HEK293T (cell line): ENCODE measurements at regions not wholly inside any gene's neighbourhood (a gene's known extent, or its start where the extent isn't known, plus 50 kb on each side); places are given as distances from the start of the nearest gene placed in this dataset.

Source experiments
- CTCF ChIA-PET: fragments of 350-600 bp; formaldehyde crosslinking; extraction: SDS; loops from one replicate; lab custom pipeline; 2021; ENCODE audit warnings: antibody characterized with exemption, inconsistent platforms; lab: Yijun Ruan, JAX
- POLR2A ChIA-PET: fragments of 350-600 bp; formaldehyde crosslinking; extraction: SDS; loops from one replicate; lab custom pipeline; 2020; ENCODE audit warnings: antibody characterized with exemption, inconsistent platforms; lab: Yijun Ruan, JAX
- DNase-seq: peaks from one replicate; pipeline ENCODE4 v3.0.0; 2012; ENCODE audit warnings: mixed read lengths; ENCODE audit errors: extremely low spot score
- ARNT ChIP-seq: fragments of 450-650 bp; IDR thresholded peaks from 2 replicates; pipeline ENCODE4 v1.6.1; 2017; ENCODE audit warnings: mild to moderate bottlenecking
- BHLHE40 ChIP-seq: fragments of 450-650 bp; IDR thresholded peaks from 2 replicates; pipeline ENCODE4 v1.6.1; 2016; ENCODE audit warnings: mild to moderate bottlenecking, moderate library complexity, borderline replicate concordance
- CTBP1 ChIP-seq: fragments of 450-650 bp; IDR thresholded peaks from 2 replicates; pipeline ENCODE4 v1.6.1; 2016; ENCODE audit warnings: borderline replicate concordance
- ELF4 ChIP-seq: fragments of 450-650 bp; IDR thresholded peaks from 2 replicates; pipeline ENCODE4 v1.6.1; 2017; ENCODE audit warnings: antibody characterized with exemption
- FOXA1 ChIP-seq: fragments of 450-650 bp; IDR thresholded peaks from 2 replicates; pipeline ENCODE4 v1.6.1; 2016; ENCODE audit warnings: mild to moderate bottlenecking
- FOXK2 ChIP-seq: fragments of 450-650 bp; IDR thresholded peaks from 2 replicates; pipeline ENCODE4 v1.6.1; 2016; ENCODE audit warnings: mild to moderate bottlenecking
- FOXM1 ChIP-seq: fragments of 450-650 bp; IDR thresholded peaks from 2 replicates; pipeline ENCODE4 v1.6.1; 2017; ENCODE audit warnings: mild to moderate bottlenecking, borderline replicate concordance
- HDGF ChIP-seq: fragments of 450-650 bp; IDR thresholded peaks from 2 replicates; pipeline ENCODE4 v1.6.1; 2017; ENCODE audit warnings: antibody characterized with exemption, borderline replicate concordance
- L3MBTL2 ChIP-seq: fragments of 450-650 bp; conservative IDR thresholded peaks from 2 replicates; pipeline ENCODE4 v1.6.1; 2016; ENCODE audit warnings: mild to moderate bottlenecking
- LEF1 ChIP-seq: fragments of 450-650 bp; IDR thresholded peaks from 2 replicates; pipeline ENCODE4 v1.6.1; 2017; ENCODE audit warnings: mild to moderate bottlenecking, borderline replicate concordance
- NFRKB ChIP-seq: fragments of 450-650 bp; IDR thresholded peaks from 2 replicates; pipeline ENCODE4 v1.6.1; 2016; ENCODE audit warnings: mild to moderate bottlenecking, moderate library complexity
- PKNOX1 ChIP-seq: fragments of 450-650 bp; IDR thresholded peaks from 2 replicates; pipeline ENCODE4 v1.6.1; 2016
- SP1 ChIP-seq: fragments of 450-650 bp; IDR thresholded peaks from 2 replicates; pipeline ENCODE4 v1.6.1; 2017
- SUZ12 ChIP-seq: fragments of 450-650 bp; IDR thresholded peaks from 2 replicates; pipeline ENCODE4 v1.6.1; 2016; ENCODE audit warnings: mild to moderate bottlenecking
- TARDBP ChIP-seq: fragments of 450-650 bp; IDR thresholded peaks from 2 replicates; pipeline ENCODE4 v1.6.1; 2016
- ZNF384 ChIP-seq: fragments of 450-650 bp; IDR thresholded peaks from 2 replicates; pipeline ENCODE4 v1.6.1; 2016

GRCh38 chr5:72018143-72018803 lies 89.0 kb upstream of the MAP1B start:
- ChIA-PET CTCF (interaction anchor here (1.5 kb wide), 1 partner anchor 13 kb away, joined by 6 read pairs; no protein-coding TSS in a partner anchor), POLR2A (no interaction called here)
- peak; percentile 60 for DNase-seq
- TF ChIP-seq FOXM1: no peak
- no peak for TF ChIP-seq HDGF
- TF ChIP-seq PKNOX1: no peak
- no peak for TF ChIP-seq FOXA1
- TF ChIP-seq ELF4: no peak
- no peak for TF ChIP-seq SUZ12
- no peak for TF ChIP-seq L3MBTL2
- TF ChIP-seq SP1: no peak
- TF ChIP-seq BHLHE40: no peak
- TF ChIP-seq ARNT: no peak
- TF ChIP-seq NFRKB: no peak
- no peak for TF ChIP-seq ZNF384
- no peak for TF ChIP-seq CTBP1
- TF ChIP-seq LEF1: no peak
- TF ChIP-seq TARDBP: no peak
- TF ChIP-seq FOXK2: no peak

GRCh38 chr5:72020161-72020983 lies 86.9 kb upstream of the MAP1B start:
- TF ChIP-seq BHLHE40 (no peak), NFRKB (no peak), ARNT (no peak), FOXA1 (no peak), HDGF (no peak), FOXK2 (no peak), L3MBTL2 (no peak), ELF4 (no peak), SUZ12 (no peak), FOXM1 (no peak), ZNF384 (no peak), LEF1 (no peak), SP1 (no peak), CTBP1 (no peak), TARDBP (no peak), PKNOX1 (no peak)
- CTCF ChIA-PET: interaction anchor here (1.3 kb wide), 1 partner anchor 11 kb away, joined by 4 read pairs; no protein-coding TSS in a partner anchor
- POLR2A ChIA-PET: no interaction called here
- DNase-seq: no peak

GRCh38 chr5:72021651-72022357 lies 85.5 kb upstream of the MAP1B start:
- POLR2A ChIA-PET: no interaction called here

DNA sequence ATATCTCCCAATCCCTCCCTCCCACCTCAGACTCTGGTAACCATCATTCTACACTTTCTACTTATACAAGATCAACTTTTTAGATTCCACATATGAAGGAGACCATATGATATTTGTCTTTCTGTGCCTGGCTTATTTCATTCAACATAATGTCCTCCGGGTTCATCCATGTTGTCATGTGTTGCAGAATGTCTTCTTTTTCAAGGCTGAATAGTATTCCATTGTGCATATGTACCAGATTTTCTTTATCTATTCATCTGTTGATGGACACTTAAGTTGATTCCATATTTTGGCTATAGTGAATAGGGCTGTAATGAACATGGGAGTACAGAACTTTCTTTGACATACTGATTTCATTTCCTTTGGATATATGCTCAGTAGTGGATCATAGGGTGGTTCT lies 78.9 kb upstream of the MAP1B start:
- no peak for DNase-seq
- ChIA-PET CTCF (no interaction called here), POLR2A (no interaction called here)
- TF ChIP-seq L3MBTL2 (no peak), ELF4 (no peak), FOXA1 (no peak), PKNOX1 (no peak), ARNT (no peak), FOXK2 (no peak), SP1 (no peak), CTBP1 (no peak), SUZ12 (no peak), FOXM1 (no peak), NFRKB (no peak), BHLHE40 (no peak)

More at GRCh38 chr5:72021651-72022357, 85.5 kb upstream of the MAP1B start:
- no peak for DNase-seq
- TF ChIP-seq FOXK2 (no peak), L3MBTL2 (no peak), TARDBP (no peak), ARNT (no peak), PKNOX1 (no peak), NFRKB (no peak), FOXA1 (no peak), ELF4 (no peak), SUZ12 (no peak), FOXM1 (no peak), SP1 (no peak), HDGF (no peak), CTBP1 (no peak), LEF1 (no peak), ZNF384 (no peak), BHLHE40 (no peak)
- CTCF ChIA-PET: no interaction called here
